IMR-90 (cell line): ENCODE measurements at regions not wholly inside any gene's neighbourhood (a gene's known extent, or its start where the extent isn't known, plus 50 kb on each side); places are given as distances from the start of the nearest gene placed in this dataset.

ENCODE experiments used
- CHD1 ChIP-seq: IDR thresholded peaks from 2 replicates; pipeline ENCODE4 v1.6.1; 2012; ENCODE audit warnings: low read depth, low read length, improper control_type of control experiment
- MXI1 ChIP-seq: IDR thresholded peaks from 2 replicates; pipeline ENCODE4 v1.6.1; 2012; ENCODE audit warnings: low read depth, mild to moderate bottlenecking, low read length, moderate library complexity, borderline replicate concordance
- TF ChIP-seq, protein P1 (sequence below): conservative IDR thresholded peaks from 2 replicates; pipeline ENCODE4 v1.5.1; 2012; ENCODE audit warnings: mild to moderate bottlenecking, low read depth, low read length, improper control_type of control experiment
- TF ChIP-seq, protein P2 (sequence below): fragments of 150-350 bp; IDR thresholded peaks from 2 replicates; pipeline ENCODE4 v1.6.1; 2016; ENCODE audit warnings: low read depth, mild to moderate bottlenecking, low read length, moderate library complexity, borderline replicate concordance

DNA sequence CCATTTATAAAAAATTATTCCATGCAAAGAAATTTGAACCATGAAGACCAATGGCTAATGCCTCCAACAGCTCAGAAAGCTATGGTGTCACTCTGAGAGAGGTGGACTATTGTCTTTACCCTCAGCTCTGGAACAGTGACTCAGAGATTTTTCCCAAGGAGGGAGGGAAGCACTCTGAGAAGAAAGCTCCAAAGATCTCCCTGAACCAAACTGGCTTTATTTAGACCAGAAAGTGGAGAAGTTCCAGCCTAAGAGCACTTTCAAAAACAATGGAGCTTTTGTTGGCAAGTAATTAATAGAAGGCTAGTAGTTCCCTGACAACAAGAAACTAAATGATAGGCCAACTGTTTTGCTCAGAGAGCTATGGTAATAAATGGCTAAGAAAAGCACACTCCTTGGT, 599.9 kb upstream of the MDGA2 start:
- TF ChIP-seq, protein P1, sequence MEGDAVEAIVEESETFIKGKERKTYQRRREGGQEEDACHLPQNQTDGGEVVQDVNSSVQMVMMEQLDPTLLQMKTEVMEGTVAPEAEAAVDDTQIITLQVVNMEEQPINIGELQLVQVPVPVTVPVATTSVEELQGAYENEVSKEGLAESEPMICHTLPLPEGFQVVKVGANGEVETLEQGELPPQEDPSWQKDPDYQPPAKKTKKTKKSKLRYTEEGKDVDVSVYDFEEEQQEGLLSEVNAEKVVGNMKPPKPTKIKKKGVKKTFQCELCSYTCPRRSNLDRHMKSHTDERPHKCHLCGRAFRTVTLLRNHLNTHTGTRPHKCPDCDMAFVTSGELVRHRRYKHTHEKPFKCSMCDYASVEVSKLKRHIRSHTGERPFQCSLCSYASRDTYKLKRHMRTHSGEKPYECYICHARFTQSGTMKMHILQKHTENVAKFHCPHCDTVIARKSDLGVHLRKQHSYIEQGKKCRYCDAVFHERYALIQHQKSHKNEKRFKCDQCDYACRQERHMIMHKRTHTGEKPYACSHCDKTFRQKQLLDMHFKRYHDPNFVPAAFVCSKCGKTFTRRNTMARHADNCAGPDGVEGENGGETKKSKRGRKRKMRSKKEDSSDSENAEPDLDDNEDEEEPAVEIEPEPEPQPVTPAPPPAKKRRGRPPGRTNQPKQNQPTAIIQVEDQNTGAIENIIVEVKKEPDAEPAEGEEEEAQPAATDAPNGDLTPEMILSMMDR = no peak
- TF ChIP-seq CHD1 = no peak
- TF ChIP-seq, protein P2, sequence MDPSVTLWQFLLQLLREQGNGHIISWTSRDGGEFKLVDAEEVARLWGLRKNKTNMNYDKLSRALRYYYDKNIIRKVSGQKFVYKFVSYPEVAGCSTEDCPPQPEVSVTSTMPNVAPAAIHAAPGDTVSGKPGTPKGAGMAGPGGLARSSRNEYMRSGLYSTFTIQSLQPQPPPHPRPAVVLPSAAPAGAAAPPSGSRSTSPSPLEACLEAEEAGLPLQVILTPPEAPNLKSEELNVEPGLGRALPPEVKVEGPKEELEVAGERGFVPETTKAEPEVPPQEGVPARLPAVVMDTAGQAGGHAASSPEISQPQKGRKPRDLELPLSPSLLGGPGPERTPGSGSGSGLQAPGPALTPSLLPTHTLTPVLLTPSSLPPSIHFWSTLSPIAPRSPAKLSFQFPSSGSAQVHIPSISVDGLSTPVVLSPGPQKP = no peak
- TF ChIP-seq MXI1 = no peak
